Renal cortex interstitium (tissue), 11 donors: ENCODE measurements at regions not wholly inside any gene's neighbourhood (a gene's known extent, or its start where the extent isn't known, plus 50 kb on each side); places are given as distances from the start of the nearest gene placed in this dataset.
A peak's percentile ranks its signal among the peaks of the same experiment; 100 is the strongest.

Experiments
- DNase-seq, 11 donors: peaks; one replicate each; pipeline ENCODE4 v3.0.0-alpha.2; 2013; ENCODE audit warnings: low read depth in 9 of 11, low spot score in 4 of 11; ENCODE audit errors: extremely low read depth in 1 of 11

- no peak for DNase-seq
Observed at GRCh38 chr22:48800036-48800885, 1027.4 kb downstream of the BRD1 start.

DNA sequence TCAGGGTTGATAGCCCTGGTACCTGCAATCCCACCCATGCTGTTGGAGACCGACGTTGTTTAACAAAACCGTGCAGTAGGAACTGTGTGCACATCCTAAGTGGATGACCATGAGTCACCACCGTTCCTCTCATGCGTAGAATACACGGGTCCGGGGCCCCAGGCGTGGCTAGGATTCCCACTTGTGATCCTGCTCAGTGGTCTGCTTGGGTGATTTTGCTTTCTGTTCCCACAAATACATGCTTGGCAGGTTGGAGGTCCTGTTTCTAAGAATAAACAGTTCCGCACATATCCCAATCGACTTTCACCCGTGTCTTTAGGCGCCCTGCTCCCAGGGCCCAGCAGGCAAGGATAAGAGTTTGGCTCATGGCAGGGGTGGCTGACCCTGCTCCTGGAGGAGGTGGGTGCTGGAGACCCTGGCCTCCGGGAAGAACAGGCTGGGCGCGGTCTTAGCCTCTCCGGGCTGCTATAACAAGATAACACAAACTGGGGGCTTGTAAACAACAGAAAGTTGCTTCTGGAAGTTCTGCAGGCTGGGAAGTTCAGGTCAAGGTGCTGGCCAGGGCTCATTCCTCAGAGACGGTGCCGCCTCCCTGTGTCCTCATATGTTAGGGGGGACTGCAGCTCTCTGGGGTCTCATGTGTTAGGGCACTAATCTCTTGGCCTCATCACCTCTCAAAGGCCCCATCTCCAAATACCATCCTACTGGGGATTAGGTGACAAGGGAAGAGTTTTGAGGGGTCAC lies 1028.3 kb downstream of the BRD1 start:
- DNase-seq: no peak

DNA sequence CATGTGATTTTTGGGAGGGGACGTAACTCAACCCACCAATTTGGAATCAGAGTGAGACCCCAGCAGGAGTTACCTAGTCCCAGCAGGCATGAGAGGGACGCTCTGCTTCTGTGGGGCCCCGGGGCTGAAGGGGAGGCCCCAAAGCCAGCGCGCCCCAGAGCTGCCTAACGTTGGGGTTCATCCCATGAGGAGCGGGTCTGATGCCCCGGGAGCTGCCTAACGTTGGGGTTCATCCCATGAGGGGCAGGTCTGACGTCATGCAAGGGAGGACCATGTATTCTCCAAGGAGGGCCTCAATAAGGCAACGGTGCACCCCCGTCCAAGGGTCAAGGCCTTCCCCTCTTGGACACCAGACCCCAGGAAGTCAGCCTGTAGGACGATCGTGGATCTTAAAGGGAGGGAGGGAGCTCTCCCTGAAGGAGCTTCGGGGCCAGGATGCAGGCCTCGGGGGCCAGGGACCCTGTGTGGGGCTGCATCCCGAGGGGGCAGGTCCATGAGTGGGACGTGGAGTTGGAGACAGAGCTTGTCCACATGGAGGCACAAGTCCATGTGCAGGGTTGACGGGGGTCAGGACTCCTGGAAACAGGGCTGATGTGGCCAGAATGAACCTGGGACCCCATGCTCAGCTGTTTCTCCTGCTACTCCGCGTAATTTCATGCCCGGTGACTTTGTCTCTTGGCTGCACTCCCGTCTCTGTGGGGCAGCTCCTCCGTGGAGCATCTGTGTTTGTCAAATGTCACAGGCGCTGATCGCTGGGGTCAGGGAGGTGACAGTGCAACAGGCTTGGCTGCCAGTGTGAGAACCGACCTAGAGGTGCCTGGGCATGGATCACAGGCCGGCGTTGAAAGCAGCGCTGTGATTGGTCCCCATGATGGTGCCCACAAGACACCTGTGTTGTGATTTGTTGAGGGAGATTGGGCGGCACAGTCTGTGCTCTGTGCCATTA lies 1029.1 kb downstream of the BRD1 start:
- DNase-seq: no peak

DNA sequence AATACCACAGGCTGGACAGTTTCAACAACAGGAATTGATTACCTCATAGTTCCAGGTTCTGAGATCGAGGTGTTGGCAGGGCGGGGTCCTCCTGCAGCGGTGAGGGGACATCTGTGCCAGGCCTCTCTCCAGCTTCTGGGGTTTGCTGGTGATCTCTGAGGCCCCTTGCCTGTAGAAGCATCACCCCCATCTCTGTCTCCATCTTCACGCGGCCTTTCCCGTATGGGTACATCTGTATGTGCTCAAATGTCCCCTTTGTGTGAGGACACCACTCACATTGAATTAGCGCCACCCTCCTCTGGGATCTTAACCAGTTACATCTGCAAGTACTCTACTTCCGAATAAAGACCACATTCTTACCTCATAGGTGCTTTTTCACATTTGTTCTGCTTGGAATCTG lies 1029.9 kb downstream of the BRD1 start:
- DNase-seq: no peak

DNA sequence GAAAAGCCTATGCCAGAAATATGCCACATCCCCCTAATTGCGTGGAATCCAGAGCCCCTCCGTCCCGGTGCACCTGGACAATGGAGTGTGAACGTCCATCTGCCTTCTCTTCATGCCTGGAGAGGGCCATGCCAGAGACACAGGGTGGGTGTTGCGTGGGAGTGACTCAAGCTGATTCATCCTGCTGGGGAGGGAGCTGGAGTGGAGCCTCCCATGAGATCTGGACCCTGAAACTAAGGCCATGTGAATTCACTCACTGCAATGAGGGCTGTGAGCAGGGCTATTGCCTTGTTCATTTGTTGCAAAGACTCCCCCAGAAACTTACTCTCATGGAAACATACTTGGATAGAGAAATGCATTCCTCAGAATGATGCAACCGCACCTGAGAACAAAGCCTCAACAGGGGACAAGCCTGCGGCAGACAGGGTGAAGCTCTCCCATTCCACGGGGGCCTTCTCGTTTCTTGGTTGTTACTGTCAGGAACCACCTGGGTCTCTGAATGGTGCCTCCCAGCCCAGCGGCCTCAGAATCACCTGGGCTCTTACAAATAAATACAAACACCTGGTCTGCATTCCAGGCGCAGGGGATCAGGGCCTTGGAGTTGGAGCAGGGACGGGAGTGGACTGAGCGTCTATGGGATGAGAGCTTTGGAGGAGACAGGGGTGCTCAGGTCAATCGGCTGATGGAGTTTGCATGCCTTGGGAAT lies 1031.2 kb downstream of the BRD1 start:
- DNase-seq: peak in 2 of 11 donors; percentile 18 to 33

DNA sequence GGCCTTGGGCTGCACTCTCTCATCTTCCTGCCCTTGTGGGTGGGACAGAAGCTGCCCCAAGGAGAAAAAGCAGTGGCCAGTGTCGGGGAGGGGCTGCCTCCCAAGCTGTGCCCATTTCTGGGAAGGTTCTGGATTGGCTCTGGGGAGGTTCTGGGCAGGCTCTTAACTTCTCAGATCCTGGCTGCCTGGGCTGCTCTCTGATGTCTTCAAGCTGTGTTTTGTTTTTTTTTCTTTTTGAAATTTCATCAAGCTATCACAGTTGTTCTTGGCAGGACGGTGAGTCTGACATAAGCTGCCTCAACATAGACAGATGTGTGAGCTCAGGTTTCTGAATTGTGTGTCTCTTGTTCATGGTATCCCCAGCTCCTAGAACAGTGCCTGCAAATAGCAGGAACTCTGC lies 1032.0 kb downstream of the BRD1 start:
- DNase-seq: no peak

- DNase-seq: no peak
Observed at GRCh38 chr22:48794906-48795305, 1032.8 kb downstream of the BRD1 start.

DNA sequence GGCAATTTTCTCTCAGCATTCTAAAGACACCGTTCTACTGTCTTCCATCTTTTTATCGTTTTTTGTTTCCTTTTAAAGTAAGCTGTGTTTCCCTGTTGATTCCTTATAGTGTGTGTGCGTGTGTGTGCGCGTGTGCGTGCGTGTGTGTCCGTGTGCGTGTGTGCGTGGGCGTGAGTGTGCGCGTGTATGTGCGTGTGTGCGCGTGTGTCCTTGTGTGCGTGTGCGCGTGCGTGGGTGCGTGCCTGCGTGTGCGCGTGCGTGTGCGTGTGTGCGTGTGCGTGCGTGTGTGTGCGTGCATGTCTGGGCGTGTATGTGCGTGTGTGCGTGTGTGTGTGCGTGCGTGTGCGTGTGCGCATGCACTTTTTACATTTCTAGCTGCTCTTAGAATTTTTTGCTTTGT lies 1033.7 kb downstream of the BRD1 start:
- no peak for DNase-seq

DNA sequence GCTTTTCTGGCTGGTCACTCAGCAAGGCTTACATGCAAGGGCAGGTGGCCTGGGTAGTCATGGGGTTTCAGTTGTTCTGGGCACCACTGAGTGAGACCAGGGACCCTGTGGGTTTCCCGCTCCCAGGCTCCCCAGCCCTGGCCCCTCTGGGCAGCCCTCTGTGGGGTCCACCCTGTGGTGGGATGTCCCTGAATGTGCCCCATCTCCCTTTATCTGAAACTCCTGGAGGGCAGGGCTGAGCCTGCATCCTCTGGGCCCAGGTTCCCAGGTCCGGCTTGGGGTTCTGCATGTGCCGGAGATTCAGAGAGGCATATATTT lies 1041.0 kb downstream of the BRD1 start:
- no peak for DNase-seq

GRCh38 chr22:48785792-48786678 lies 1041.6 kb downstream of the BRD1 start:
- DNase-seq: no peak

- no peak for DNase-seq
Observed at GRCh38 chr22:48784701-48785503, 1042.8 kb downstream of the BRD1 start.

- no peak for DNase-seq
Observed at GRCh38 chr22:48783821-48784266, 1043.8 kb downstream of the BRD1 start.

- DNase-seq: no peak
Observed at GRCh38 chr22:48782811-48783511, 1044.7 kb downstream of the BRD1 start.

DNA sequence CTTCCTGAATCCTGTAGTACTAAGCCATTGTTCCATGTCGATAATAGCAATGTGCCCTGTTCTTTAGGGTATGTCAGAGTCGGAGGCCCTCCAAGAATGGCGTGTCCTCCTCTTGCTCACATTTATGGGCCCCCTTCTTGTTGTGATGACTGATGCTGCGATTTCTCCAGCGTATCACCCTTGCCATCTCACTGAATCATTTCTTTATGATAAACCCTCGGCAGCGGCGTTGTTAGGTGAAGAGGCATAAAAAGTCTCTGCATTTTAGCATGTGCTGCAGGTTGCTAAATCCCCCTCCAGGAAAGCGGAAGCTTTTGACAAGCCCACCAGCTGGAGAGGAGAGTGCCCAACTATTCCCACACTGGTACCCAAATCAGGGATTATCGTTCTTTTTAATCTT lies 1045.3 kb downstream of the BRD1 start:
- no peak for DNase-seq

- no peak for DNase-seq
Observed at GRCh38 chr22:48781868-48782267, 1045.8 kb downstream of the BRD1 start.

DNA sequence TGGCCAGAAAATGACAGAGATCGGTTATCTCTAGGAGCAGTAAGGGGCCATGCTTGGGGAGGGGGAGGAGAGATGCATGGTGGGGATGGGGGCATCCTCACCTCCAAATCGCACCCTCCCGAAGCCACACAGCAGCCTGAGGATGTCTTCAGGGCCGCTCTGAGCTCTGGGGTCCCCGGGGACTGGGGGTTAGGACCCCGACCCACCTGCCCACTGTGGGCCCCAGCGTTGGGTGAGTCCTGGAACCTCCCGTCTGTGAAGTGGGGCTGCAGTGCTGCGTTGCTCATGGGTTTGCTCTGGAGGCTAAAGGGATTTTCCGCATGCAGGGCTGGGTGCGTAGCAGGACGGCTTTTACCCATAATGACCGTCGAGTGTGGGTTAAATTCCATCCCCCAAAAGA lies 1046.3 kb downstream of the BRD1 start:
- no peak for DNase-seq
